ENCODE measurements at regions not wholly inside any gene's neighbourhood (a gene's known extent, or its start where the extent isn't known, plus 50 kb on each side); places are given as distances from the start of the nearest gene placed in this dataset.

DNA sequence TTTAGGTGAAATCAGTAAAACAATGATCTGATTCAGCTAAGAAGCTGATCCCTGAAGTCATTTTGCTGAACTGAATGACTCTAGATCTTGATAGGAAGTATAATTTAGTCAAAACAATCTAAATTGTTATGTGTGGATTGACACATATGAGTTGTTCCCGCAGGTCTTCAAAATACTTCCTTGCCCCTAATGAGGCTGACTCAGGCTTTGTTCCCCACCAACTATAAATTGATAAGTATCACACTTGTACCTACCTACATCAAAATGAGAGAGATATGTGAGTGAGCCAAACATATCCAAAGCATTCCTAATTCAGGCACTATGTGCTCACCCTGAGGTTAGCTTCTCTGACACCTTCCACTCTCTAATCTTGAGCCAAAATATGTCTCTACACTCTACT lies 507.1 kb downstream of the PLPP3 start:
- no peak for DNase-seq (ENCODE audit: low read depth)

GRCh38 chr1:56071351-56071750 lies 508.0 kb downstream of the PLPP3 start:
- no peak for DNase-seq (ENCODE audit: low read depth)

DNA sequence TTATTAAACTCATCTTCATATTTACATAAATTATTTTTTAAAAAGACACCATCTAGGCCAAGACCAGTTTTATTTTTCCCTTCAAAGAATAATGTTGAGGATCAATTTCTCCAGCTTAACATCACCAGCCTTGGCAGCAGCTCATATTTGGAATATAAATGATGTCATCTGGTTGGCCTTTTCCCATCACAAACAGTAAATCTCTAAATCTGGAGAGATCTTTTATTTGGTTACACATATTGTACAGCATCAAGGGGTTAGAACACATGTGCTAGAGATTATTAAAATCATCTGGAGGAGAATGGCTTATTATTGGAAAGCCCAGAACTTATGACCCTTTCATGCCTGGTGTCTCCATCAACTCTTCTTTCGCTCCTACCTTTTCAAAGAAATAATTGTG lies 508.8 kb downstream of the PLPP3 start:
- DNase-seq (ENCODE audit: low read depth), result no peak

- no peak for DNase-seq (ENCODE audit: low read depth)
These were observed 509.5 kb downstream of the PLPP3 start for GRCh38 chr1:56069824-56070223.

DNA sequence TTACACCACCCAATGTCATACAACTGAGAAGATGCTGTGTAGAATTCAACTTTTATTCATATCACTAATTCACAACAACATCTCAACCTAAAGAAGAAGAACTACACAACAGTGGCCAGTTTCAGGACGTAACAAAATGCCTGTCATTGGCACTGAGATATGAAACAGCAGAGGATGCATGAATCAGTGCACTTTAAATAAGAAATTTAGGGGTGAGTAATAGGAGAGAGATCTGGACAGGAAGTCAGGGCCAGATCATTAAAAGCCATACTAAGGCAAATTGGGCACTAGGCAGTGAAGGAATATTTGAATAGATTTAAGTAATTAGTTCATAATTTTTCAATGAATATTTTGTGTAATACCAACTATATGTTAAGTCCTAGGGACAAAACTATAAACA lies 510.5 kb downstream of the PLPP3 start:
- no peak for DNase-seq (ENCODE audit: low read depth)

- DNase-seq (ENCODE audit: low read depth), result no peak
These were observed 511.2 kb downstream of the PLPP3 start for GRCh38 chr1:56068210-56068609.

GRCh38 chr1:56065729-56066128 lies 513.6 kb downstream of the PLPP3 start:
- DNase-seq (ENCODE audit: low read depth), result no peak

- DNase-seq (ENCODE audit: low read depth), result no peak
These were observed 514.7 kb downstream of the PLPP3 start for GRCh38 chr1:56064705-56065104.

GRCh38 chr1:56063461-56063860 lies 515.9 kb downstream of the PLPP3 start:
- DNase-seq (ENCODE audit: low read depth), result no peak

DNA sequence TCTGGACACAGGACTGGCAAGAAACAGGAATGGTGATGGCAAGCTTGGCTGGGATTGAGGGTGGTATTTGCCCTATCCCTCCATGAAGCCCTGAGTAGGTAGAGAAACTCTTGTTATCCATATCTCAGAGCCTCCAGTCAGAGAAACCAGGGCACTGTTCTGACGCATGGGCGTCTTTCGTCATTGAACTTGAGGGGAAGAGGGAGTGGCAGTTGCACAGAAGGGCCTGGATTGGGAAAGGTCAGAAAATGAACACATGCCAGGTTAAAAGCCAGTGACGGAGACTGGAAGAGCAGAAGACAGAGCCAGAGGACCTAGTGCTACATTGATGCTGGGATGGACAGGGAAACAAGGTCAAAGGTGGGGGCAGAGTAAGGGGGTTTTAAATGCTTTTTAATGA lies 516.7 kb downstream of the PLPP3 start:
- no peak for DNase-seq (ENCODE audit: low read depth)

- DNase-seq (ENCODE audit: low read depth), result no peak
These were observed 517.5 kb downstream of the PLPP3 start for GRCh38 chr1:56061824-56062223.

- DNase-seq (ENCODE audit: low read depth), result no peak
These were observed 518.5 kb downstream of the PLPP3 start for GRCh38 chr1:56060906-56061305.

- DNase-seq (ENCODE audit: low read depth), result no peak
These were observed 521.6 kb downstream of the PLPP3 start for GRCh38 chr1:56057466-56058405.

DNA sequence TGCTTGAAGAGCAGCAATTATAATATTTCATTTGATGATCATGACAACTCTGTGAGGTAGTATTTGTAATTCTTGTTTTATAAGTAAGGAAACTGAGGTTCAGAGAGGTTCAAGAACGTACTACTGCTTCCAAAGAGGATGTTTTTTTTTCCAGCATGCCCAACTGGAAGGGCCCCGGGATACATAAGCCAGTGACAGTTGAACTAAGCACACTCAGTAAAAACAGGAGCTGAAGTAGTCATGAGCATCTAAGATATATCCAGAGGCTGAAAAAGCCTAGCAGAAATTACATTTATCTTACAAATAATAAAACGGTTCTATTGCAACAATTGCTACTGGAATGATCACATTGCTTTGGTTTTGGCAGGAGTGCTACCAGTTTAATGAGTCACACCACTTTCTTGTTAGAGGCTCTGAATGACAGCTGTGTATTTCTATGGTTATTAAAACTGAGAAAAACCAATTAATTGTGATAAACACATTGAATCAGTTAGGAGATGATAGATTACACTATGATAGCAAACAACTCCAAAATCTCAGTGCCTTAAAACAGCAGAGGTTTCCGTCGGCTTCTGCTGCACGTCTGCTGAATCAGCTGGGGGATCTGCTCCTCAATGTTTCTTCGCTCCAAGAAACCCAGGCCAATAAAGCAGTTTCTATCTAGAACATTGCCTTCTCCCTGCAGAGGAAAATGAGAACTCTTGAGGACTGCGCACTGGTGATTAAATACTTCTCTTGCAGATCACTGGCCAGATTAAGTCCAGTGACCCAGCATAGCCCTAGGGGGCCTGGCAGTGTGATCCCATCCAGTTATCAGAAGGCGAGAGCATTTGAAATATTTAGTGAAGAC lies 522.7 kb downstream of the PLPP3 start:
- no peak for DNase-seq (ENCODE audit: low read depth)

DNA sequence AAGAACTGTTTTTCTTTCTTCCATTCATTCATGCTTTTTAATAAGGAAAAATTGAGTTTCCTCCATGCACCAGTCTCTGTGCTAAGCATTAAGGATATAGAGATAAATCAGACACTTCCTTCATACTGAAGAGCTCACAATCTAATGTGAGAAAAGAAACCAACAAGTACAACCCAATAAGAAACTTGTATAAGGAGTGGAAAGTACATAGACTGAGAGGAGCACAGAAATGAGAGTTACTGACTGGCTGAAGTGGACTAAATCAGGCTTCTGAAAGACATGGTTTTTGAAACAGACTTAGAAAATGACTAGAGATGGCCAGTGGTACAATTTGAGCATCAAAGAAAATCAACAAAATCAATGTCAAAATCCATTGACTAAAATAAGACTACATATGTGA lies 524.4 kb downstream of the PLPP3 start:
- DNase-seq (ENCODE audit: low read depth), result no peak

GRCh38 chr1:56052041-56052440 lies 527.3 kb downstream of the PLPP3 start:
- DNase-seq (ENCODE audit: low read depth), result no peak

DNA sequence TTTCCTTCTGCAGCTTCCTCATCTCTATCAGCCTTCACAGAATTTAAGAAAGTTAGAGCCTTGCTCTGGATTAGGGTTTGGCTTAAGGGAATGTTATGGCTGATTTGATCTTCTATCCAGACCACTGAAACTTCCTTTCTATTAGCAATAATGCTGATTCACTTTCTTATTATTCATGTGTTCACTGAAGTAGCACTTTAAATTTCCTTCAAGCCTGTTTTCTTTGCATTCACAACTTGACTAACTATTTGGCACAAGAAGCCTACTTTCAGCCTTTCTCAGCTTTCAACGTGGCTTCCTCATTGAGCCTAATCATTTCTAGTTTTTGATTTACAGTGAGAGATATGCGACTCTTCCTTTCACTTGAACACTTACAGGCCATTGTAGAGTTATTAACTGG lies 528.5 kb downstream of the PLPP3 start:
- DNase-seq (ENCODE audit: low read depth), result no peak

- DNase-seq (ENCODE audit: low read depth), result no peak
These were observed 533.9 kb downstream of the PLPP3 start for GRCh38 chr1:56045477-56045876.

DNA sequence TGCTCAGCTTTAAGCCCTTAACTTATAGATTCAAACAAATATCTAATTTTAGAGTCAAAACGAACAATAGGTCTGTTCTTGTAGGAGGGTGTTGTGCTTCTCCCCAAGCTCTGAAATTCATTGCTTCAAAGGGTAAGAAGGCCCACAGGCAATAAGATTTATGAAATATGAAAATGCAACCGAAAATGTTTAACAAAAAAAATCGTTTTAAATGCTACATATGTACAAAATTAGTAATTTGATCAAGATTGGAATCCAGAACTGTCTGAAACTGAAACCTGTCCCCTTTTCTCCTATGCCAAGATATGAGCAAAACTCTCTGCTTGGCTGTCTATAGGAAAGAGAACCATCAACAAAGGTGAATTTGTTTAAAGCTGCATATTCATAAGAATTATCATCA lies 534.3 kb downstream of the PLPP3 start:
- no peak for DNase-seq (ENCODE audit: low read depth)

- no peak for DNase-seq (ENCODE audit: low read depth)
These were observed 542.9 kb downstream of the PLPP3 start for GRCh38 chr1:56036479-56036878.

GRCh38 chr1:56034847-56035481 lies 544.4 kb downstream of the PLPP3 start:
- DNase-seq (ENCODE audit: low read depth), result no peak

DNA sequence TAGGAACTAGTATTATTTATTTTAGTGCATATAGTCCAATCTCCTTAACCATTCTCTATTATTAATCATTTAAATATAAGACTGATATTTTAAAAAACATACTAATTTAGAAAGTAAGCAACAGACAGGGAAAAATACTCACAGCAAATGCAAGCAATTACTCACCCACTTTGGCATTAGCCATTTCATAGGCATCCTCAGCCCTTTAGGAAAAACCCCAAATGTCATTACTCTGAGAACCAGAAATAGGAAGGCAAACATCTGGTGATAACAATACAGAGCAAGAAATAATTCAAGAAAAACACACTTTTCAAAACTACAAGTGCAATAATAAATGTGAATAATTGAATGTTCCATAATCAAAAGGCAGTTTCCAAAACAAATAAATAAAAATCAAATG lies 545.1 kb downstream of the PLPP3 start:
- no peak for DNase-seq (ENCODE audit: low read depth)
